ENCODE measurements at regions not wholly inside any gene's neighbourhood (a gene's known extent, or its start where the extent isn't known, plus 50 kb on each side); places are given as distances from the start of the nearest gene placed in this dataset.
"Not testable (repeated sequence)": the region's sequence is repeated elsewhere in the genome, so short reads cannot be mapped to it uniquely, and the experiment has no call there.

DNA sequence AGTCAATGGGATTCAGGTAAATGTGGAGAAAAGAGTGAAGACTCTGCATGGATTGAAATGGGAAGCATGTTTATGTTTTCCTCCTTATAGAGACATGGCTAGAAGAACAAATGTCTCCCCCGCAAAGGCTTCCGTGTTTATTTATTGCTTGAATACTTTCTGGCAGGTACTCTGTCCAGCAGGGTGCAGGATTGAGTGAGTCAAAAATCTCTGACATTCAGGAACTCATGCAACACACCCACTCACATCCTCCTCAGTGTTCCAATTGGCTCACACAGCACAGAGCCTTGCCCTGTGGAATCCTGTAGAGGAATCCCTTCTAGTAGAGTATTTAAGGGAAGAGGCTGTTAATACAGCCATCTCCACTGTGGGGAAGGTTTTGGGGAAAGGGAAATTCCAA lies 290.3 kb upstream of the VWC2 start:
- DNase-seq (ENCODE audit: low spot score) = no peak

DNA sequence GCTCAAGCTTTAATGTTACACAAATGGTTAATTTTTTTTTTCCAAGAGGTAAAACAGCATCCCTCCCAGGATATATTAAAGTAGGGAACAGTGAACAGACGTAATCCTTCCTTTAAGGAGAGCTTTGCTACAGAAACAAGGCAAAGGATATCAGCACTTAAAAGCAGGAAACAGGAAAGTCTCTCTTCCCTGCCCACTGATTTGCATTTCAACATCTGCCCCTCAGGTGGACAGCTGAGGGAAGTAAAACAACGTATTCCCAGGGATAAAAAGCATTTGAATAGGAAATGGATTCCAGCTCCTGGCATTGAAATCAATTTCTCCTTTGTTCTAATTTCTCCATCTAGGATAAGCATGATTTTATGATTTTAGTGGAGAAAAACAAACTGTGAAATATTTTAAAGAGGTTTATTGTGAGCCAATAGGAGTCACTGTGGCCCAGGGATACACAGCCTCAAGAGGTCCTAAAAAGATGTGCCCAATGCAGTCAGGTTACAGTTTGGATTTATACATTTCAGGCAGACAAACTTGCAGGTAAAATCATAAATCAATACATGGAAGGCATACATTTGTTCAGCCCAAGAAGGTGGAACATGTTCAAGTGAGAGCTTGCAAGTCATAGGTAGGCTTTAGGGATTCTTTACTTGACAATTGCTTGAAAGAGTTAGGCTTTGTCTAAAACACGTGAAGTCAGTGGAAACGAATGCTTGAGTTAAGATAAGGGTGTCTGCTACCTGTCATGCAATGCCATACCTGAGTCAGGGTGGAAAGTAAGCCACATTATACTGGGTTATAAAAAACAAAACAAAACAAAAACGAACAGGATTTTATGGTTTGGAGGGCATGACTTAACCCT lies 286.2 kb upstream of the VWC2 start:
- no peak for DNase-seq (ENCODE audit: low spot score)

DNA sequence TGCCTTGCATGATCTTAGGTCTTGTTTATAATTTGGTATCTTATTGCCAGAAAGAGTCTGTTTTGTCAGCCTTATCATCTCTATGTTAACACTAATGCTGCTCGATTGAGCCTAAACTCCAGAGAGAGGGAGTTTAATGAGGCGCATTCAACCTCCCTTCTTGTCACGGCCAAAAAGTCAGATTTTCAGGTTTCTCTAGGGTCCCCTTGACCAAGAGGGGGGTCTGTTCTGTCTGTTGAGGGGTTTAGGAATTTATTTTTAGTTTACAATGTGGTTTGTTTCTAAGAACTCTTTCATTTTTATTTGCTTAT lies 285.7 kb upstream of the VWC2 start:
- DNase-seq (ENCODE audit: low spot score) = no peak

DNA sequence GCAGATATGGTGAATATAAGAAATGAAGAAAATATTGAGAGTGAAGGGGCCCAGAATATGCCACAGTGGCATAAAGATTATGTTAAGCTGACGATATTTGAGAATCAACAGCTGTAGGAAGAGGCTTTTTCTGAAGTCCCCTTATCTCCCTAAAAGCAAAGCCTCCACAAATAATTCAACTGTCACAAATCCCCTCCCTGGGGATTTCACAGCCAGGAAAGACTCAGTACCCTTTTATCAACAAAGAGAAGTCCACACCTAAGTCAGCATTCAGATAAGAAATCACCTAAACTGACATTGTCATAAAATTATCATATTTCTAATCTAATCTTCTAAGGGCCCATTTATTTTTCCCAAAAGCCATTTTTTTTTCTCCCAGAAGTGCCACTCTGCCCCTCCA lies 284.9 kb upstream of the VWC2 start:
- DNase-seq (ENCODE audit: low spot score) = no peak

DNA sequence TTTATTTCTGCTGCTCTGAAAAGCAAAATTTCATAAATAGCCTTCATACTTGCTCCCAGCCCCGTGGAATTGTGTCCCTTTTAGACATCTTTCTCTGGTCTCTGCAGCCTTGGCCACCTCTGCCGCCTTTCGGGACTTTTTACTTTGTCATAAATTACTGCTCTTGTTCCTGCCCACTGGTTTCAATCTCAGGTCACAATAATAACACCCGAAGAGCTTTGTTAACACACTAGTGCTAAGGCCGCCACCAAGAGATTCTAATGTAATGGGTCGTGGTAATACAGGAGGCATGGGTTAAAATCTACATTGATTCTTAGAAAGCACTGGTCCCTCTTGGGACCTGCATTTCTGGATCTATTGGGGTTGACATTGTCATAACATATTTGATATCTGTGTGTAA lies 276.0 kb upstream of the VWC2 start:
- no peak for DNase-seq (ENCODE audit: low spot score)

DNA sequence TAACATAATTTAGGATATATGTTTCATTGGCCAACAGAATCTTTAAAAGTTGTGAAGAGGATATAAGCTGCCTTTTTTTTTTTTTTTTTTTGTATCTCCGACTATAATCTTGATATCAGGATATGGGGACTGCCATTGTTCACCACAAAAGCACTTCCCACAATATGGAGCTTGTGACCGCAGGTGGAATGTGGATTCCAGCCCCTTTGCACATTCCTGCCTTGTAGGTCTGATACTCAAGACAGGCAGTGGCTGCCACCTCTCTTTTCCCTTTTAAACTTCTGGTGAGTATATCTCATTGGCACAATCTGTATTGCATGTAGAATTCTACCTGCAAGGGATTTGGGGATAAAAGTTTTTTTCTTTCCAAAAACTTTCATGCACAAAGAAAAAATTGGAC lies 272.7 kb upstream of the VWC2 start:
- no peak for DNase-seq (ENCODE audit: low spot score)

DNA sequence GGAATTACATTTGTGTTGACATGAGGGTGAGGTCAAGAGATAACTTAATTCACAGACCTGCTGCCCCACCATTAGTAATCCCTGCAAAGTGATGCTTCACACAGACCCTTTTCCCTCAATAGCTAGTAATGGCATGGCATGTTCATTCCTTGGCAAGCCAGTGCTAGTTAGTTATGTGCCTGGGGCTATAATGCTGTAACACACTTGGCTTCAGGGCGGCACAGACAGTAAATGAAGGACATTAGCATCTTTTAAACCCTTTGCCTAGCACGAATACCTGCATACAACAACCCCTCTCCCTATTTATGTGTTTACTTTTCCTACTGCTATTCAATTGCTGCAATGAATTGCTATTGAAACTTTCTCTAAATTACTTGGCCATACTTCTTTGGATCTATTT lies 266.2 kb upstream of the VWC2 start:
- not testable (repeated sequence) for DNase-seq (ENCODE audit: low spot score)

DNA sequence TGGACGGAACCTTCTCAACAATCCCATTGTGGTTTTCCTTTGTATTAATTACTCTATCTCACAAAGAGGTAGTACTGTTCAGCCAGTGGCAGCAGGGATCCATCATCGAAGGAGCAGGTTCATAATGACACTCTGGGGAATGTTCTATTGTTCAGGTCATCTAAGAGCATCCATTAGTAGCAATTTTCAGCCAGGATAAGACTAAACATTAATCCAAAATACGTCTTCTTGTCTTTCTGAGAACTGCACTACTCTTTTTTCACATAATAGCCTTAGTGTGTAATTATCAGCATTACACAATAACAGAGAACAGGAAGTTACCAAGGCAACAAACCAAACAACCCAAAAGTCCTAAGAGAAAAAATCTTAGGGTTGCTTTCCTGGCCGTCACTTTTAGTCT lies 259.5 kb upstream of the VWC2 start:
- DNase-seq (ENCODE audit: low spot score) = no peak

DNA sequence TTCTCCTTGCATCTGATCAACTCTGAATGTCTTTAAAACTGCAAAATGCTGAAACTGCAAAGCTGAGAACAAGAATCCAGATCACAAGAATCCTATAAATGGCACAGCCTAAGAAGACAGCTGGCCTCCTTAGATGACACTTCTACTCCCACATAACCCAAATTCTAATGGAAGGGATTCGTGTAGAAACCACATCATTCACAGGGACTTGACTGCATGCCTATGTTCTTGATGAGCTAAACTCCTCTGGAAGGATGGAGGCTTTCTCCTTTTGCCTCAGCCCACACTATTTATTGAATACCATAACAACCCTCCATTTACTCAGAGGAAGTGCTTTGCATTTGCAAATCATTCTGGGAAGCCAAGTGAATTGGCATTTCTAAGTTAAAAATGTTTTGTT lies 252.5 kb upstream of the VWC2 start:
- no peak for DNase-seq (ENCODE audit: low spot score)

DNA sequence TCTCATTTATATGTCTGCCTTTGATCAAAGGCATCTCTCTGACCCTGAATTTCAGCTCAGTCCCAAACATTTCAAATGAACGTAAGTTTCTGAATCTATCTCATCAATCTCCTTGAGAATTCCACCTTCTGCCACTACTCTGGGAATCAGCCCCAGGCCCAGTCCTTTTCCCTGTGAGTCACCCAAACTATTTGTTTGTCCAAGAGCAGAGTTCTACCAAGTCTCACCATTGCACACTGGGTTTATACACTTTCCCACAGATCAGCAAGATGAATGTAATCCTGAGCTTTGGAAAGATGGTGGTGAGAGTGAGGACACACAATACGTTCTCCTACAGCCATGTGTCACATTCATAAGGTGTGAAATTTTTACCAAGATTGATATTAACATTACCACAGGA lies 251.3 kb upstream of the VWC2 start:
- no peak for DNase-seq (ENCODE audit: low spot score)

DNA sequence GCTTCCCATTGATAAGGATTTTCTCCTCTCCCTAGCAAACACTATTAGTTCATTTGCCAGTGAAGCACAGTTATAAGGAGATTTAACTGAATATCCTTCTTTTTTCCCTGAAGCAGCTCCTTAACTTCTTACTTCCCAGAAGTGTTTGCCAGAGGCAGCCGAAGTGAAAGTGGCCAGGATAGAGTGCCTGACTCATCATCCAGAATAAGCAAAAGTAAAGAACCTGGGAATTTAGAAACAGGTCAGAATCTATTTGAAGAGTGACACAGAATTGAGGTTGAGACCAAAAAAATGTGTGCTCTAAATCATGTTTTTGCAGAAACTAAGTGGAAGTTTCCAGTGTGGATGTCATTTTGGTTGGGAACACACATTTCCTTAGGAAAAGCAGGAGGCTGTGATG lies 249.6 kb upstream of the VWC2 start:
- no peak for DNase-seq (ENCODE audit: low spot score)

DNA sequence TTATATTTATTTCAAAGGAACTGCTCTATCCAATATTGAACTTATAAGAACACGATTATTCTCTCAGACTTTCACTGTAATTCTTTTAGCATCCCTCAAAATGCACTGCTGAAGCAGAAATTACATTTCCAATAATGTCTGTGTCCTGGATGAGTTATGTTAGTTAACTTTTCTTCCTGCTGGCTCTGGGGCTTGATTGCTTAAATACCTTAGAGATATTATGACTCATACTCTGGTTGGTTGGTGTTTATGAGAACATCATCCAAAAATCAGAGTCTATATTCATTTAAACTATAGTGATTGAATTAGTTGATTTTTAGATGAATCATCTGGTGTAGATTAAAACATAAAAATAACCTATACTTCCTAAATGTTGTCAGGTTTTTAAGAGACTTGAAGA lies 246.3 kb upstream of the VWC2 start:
- no peak for DNase-seq (ENCODE audit: low spot score)

DNA sequence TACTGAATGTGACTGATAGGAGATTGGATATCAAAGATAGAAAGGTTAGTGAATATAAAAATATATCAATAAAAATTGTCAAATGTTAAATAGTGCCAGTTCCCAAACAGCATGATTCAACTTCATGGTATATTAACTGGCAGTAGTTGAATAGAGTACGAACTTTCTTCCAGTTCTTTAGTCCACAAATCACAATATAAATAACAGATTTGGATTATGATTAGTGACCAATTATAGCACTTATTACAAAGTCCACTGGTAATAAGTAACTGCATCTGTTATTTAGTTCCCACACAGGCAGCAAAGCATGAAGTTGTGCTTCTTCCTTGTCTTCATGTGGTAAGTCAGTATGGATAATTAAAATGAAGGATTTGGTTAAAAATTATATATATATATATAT lies 243.0 kb upstream of the VWC2 start:
- DNase-seq (ENCODE audit: low spot score) = no peak

DNA sequence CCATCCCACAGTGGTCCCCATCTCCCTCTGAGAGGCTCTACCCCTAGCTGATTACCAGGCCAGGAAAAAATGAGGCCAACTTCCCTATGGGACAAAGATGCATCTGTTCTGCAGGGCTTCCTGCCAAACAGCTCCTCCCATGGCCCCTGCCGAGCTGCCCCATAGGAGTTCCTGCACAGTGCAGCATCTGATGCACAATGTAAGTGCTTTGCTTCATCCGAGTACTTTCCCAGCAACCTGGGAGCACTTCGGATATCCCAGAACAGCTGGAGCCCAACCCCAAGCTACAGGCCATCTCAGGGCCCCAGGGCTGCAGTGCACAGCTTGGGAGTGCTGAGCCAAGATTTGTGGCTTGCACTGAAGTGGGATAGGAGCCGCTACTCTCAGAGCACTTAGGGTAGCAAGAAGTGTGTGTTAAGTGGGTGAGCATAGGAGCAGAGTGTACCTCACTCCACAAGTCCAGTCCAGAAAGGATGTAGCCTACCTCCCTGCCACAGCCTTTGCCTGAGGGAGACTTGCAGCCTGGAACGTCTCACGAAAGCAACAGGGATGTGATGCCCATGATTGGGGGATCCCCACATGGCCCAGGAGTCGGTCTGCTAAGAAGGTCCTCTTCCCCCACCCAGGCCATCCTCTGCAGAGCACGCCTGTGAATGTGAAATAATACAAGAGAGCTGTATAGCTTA lies 209.6 kb upstream of the VWC2 start:
- DNase-seq (ENCODE audit: low spot score) = no peak

DNA sequence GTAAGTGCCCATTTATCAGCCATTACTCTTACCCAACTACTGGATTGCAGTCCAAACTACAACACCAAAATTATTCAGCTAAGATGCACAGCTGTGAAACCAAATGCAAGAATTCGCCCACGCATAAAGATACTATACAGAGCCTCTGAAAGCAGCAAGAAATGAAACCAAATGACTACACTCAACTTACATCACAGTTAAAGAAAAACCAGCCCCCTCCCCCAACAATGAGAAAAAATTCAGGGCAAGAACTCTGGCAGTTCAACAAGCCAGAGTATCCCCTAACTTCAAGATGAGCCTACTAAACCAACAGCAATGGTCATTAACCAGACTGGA lies 209.1 kb upstream of the VWC2 start:
- no peak for DNase-seq (ENCODE audit: low spot score)

DNA sequence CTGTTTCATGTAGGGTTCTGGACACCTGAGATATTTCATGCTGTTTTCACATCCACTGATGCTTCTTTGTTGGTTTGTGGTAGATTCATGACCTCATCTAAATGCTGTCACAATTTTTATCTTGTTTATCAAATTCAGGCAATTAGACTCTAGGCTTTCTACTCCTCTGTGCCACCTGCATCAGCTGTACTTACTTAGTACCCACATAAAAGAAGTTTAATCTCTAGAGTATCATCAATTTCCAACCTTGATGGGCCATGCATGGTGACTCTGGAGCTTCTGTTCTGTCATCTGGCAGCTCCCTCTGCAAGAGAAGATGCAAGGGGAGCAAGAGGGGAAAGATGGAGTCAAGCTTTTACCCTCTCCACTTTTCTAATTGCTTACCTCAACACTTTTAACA lies 195.9 kb upstream of the VWC2 start:
- DNase-seq (ENCODE audit: low spot score) = no peak

DNA sequence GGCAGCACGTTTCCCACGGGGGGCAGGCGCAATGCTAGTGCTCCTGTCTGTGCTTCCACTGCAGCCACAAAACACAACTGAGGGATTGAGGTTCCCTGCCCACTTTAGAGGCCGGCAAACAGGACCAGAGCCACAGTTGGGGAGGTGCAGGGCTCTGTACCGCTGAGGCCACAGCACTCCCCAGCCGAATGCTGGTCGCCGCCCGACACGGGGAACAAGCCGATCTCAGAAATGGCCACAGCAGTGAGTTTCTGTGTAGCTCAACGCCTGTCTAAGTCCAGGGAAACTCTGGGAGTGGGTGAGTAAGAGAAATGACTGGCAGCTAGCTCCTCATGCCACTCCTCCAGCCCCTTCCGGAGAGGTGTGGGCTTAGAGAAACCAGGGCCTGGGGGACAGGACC lies 194.0 kb upstream of the VWC2 start:
- DNase-seq (ENCODE audit: low spot score) = no peak

DNA sequence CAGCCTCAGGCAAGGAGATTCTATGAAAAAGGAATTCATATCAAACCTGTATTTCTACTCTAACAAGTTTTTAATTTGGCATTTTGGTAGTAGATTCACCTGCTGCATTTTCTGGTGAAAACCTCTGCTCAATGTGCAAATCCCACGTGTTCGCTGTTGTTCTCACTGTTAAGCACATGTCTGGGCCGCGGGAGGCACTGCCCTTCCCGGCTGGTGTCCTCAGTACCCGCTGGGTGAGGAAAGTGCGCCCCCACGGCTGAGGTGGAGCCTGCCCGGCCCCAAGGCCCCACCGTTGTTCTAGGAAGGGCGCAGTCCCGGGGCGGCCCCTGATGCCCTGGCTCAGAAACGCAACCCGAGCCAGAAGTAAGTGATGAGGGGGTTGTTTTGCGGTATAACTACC lies 193.4 kb upstream of the VWC2 start:
- DNase-seq (ENCODE audit: low spot score) = no peak

DNA sequence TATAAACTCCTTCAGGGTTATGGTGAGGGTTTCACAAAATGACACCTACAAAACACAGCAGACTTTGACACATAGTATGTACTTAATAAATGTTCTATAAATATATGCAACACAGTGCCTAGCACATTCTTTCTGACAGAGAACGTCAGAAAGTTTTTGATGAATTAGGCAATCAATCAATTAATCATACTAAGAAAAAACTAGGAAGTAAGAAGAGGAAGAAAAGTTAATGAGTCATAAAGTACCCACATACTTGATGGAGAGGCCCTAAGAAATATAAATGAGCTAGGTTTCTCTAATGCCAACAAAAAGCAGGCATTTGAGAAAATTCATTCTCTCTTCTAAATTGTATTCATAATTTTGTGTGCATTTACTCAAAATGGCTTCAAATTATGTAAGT lies 192.7 kb upstream of the VWC2 start:
- no peak for DNase-seq (ENCODE audit: low spot score)

DNA sequence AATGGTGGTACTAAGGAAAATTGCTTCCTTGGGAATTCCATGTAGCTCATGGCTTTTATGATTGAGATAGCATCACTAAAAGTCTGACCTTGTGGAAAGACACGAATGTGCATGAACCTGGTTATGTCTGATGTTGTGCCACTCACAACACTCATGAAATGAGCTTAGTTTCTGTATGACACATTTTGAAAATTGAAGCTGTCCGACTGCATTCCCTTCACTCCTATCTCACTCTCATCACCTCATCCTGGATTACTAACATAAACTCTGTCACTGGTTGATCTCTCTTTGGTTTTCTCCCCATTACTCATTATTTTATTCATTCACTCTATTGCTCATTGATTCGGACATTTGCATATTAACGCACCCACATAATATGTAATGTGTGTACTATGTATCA lies 190.0 kb upstream of the VWC2 start:
- DNase-seq (ENCODE audit: low spot score) = no peak

DNA sequence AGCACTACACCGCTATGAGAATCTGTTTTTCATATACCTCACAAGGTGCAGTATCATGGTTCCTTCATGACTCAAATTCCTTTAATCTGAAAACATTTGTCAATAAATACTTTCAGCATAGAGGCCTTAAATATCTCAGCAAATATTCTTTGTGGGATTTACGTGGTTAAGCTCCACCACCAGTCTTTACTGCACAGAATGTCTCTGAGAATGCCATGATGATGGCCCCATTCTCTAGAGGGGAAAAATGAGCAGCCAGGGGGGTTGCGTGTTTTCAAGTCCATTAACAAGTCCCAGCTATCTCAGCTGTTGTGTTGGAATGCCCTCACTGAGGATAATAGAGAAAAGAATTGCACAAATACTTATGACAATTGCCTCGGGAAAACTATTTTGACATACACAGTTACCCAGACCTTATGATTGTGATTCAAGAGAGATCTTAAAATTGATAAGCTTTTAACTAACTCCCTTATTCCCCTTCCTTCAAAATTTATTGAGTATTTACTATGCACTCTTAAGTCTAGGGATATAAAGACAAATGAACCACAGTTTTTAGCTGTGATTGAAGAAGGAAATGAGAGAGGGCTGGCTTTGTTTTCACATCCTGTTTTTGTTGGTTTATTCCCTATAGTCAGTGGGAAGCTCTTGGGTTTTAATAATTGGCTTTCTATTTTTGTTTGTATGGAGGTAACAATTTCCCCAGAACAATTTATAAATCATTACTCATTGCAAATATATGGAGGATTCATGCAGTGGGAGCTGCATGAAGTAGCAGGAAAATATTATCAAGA lies 176.5 kb upstream of the VWC2 start:
- DNase-seq (ENCODE audit: low spot score) = no peak

DNA sequence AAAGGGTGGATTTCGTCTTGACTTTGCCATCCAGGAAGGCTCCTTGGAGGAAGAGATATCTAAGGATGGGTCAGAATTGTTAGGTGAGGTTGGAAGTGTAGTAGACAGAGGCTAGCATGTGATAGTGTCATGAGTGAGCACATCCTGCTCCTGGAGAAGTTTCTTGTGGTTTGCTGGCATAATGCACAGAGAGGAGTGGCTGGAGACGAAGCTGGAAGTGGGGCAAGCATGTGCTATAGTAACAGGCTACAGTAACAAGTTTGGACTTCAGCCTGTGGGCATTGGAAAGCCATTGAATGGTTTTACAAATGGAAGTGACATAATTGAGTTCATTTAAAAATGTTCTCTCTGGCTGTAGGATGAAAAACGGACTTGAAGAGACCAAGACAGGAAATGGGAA lies 175.6 kb upstream of the VWC2 start:
- no peak for DNase-seq (ENCODE audit: low spot score)

DNA sequence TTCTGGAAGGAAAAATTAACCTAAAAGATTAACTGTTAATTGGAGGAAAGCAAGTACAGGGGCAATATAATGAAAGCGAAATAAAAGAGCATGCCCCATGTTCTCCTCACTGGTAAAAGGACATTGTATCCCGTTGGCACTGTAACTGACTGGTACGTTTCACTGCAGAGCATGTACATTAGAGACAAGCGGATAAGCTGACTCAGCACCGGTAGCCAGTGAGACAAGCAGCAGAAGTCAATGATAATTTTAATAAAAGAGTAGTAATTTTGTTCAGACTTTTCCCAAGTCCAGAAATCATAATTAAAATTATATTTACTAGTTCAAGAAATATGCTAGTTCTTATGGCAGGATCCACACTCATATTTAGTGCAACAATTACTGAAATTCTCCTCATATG lies 161.5 kb upstream of the VWC2 start:
- no peak for DNase-seq (ENCODE audit: low spot score)
